Mucosa of descending colon (tissue), 3 donors: ENCODE measurements at regions not wholly inside any gene's neighbourhood (a gene's known extent, or its start where the extent isn't known, plus 50 kb on each side); places are given as distances from the start of the nearest gene placed in this dataset.

Experiments used
- ATAC-seq: fragments of 200-7000 bp; cut with Tn5 transposase; one replicate; pipeline ENCODE4 v1.9.1; 2020; ENCODE audit warnings: mild to moderate bottlenecking, moderate library complexity
- DNase-seq, 3 donors: peaks; one replicate each; pipeline ENCODE4 v3.0.0-alpha.2; 2020
- H3K36me3 ChIP-seq: fragments of 200-600 bp; one replicate; pipeline ENCODE4 v1.8.0; 2021; ENCODE audit warnings: low read depth, mild to moderate bottlenecking
- H3K4me1 ChIP-seq: fragments of 200-600 bp; one replicate; pipeline ENCODE4 v1.8.0; 2021; ENCODE audit warnings: low read depth, mild to moderate bottlenecking
- H3K4me3 ChIP-seq: fragments of 200-600 bp; one replicate; pipeline ENCODE4 v1.8.0; 2021; ENCODE audit warnings: mild to moderate bottlenecking
- H3K9me3 ChIP-seq: fragments of 200-600 bp; one replicate; pipeline ENCODE4 v1.8.0; 2021; ENCODE audit warnings: mild to moderate bottlenecking
- intact Hi-C, 2 donors: fragments of 100-400 bp; cut with DNase I in 1 of 2; cut with micrococcal nuclease in 1 of 2; formaldehyde crosslinking; loops; one replicate each; pipeline versions ENCODE4 v1.11.0 to v1.11.1; 2022; cut with DNase I, micrococcal nuclease
- TF ChIP-seq, protein P1 (sequence below): fragments of 200-600 bp; IDR thresholded peaks from one replicate; pipeline ENCODE4 v1.8.0; 2022; ENCODE audit warnings: antibody characterized with exemption, mild to moderate bottlenecking
- donor health status: DM: no; HTN: no; CAD: no; lungs with moderate emphysema.
- donor health status: DM: no; HTN: no; CAD: no.
- donor health status: DM: no; HTN: yes; CAD: no.

DNA sequence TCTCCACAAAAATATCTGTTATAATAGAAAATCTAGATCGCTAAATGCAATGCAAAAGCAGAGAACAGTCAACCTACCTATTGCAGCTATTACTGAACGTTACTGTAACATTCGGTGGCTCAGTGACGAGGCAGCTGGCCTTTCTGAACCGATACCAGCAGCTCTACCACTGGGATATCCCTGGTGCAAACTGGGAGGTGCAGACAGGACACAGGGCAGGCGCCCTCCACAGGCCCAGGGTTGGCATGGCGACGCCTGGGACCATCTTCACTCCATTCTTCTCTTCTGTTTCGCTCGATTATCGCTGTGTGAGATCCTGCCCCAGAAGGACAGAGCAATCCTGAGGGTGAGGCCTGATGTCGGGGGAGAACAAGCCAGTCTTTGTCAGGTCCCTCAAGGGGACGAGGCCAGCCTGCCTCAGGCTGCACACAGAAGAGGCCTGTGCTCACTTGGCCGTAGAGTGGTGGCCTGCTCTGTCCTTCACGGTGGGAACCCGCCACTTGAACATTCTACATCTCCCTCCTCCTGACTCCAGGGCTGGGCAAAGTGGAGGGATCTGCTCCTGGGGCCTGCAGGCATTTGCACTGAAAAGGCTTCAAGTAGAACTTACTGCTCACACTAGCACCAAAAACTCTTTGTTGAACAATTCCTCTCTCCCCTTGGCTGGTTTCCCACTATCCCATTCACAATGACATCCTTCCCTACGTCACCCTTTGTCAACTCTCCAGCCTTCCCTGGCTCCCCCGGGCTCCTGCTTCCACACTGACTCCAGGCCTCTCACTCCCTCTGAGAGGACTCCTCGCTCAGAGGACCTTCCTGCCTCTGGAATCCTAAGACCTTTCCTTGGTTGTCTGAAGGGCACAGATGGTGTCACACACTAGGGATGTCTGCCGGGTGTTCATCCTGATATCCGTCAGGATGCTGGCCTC is 49.7 kb downstream of the CYRIA start:
- intact Hi-C loops, result loop anchor here (5.0 to 10.0 kb wide), 2 partner anchors 139 to 141 kb away; no protein-coding TSS in a partner anchor
- H3K36me3 ChIP-seq, result no peaks in the 10 kb centered on the region
- no peaks in the 10 kb centered on the region for H3K9me3 ChIP-seq
- no peaks in the 10 kb centered on the region for H3K4me1 ChIP-seq
- ATAC-seq (no peak), DNase-seq (peak in 1 of 3 donors; percentile 31)
- H3K4me3 ChIP-seq, result no peak overlapping the region
- TF ChIP-seq, protein P1, sequence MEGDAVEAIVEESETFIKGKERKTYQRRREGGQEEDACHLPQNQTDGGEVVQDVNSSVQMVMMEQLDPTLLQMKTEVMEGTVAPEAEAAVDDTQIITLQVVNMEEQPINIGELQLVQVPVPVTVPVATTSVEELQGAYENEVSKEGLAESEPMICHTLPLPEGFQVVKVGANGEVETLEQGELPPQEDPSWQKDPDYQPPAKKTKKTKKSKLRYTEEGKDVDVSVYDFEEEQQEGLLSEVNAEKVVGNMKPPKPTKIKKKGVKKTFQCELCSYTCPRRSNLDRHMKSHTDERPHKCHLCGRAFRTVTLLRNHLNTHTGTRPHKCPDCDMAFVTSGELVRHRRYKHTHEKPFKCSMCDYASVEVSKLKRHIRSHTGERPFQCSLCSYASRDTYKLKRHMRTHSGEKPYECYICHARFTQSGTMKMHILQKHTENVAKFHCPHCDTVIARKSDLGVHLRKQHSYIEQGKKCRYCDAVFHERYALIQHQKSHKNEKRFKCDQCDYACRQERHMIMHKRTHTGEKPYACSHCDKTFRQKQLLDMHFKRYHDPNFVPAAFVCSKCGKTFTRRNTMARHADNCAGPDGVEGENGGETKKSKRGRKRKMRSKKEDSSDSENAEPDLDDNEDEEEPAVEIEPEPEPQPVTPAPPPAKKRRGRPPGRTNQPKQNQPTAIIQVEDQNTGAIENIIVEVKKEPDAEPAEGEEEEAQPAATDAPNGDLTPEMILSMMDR, result no peak

DNA sequence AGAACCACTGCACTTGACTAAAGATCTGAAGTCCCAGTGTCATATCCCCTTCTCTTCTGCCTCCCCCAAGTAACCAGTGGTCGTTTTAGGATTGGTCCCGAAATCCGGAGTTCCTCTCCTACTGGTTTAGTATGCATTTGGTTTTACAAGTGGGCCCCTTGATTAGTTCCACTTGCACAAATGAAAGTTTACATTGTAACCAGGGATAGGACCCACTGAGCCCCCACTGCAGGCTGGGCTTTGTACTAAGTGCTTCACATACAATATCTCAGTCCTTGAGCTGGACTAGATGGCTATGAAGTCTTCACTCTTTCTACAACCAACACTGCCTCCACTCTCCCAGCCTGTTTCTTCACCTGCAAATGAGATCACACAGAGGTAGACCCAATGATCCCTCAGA is 50.4 kb downstream of the CYRIA start:
- no peak for ATAC-seq
- no peaks in the 10 kb centered on the region for H3K36me3 ChIP-seq
- no peaks in the 10 kb centered on the region for H3K4me1 ChIP-seq
- intact Hi-C loops, result loop anchor here (5.0 to 10.0 kb wide), 2 partner anchors 140 to 142 kb away; no protein-coding TSS in a partner anchor
- H3K9me3 ChIP-seq, result no peaks in the 10 kb centered on the region
- TF ChIP-seq, protein P1, result no peak
- no peak for DNase-seq
- no peak overlapping the region for H3K4me3 ChIP-seq

DNA sequence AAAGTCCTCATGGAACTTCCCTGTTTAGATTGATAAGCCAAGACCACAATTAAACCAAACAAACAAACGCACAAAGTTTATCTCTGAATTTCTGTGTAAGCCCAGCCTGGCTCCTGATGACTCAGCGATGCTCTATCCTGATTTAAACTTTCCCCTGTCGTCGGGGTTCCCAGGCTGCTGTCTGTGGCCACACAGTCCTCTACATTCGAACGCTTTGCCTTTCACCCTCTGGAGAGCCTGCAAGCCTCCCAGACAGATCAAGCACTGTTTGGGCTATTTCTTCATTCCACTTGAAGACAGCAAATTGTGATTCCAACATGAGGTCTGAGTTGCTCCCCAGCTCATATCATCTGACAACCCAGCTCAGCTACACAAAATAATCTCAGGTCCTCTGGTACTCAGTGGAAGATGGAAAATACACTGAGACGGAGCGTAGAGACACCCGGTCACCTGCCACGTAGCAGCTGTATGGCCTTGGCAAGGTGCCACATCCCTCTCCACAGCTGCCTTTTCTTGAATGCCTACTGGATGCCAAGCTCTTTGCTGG is 51.2 kb downstream of the CYRIA start:
- TF ChIP-seq, protein P1, result no peak
- Histone ChIP-seq H3K36me3 (no peaks in the 10 kb centered on the region), H3K4me3 (no peak overlapping the region), H3K9me3 (no peaks in the 10 kb centered on the region), H3K4me1 (no peaks in the 10 kb centered on the region)
- intact Hi-C loops, result loop anchor here in 1 of 2 donors (10.0 kb wide), 1 partner anchor 140 kb away; no protein-coding TSS in a partner anchor
- ATAC-seq, result peak; percentile 51
- no peak for DNase-seq

DNA sequence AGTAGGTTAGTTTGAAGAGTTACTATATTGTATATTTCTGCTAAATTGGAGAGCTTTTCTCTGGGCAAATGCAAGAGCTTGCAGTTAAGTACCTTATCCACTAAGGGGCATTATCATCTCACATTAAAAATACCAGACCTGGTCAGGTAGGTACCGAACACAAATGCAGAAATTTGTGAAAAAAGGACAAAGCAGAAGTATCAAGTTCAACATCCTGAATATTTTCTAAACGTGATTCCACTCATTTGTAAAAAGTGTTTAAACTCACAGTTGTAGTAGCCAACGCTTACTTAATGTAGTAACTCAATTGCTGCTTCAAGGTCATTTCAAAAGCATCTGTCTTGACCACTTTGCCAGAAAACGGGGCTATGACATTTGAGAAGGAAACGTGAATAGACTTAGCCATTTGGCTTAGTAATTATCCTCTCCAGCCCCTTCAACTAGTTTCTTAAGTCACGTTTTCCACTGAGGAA is 52.1 kb downstream of the CYRIA start:
- DNase-seq (no peak), ATAC-seq (no peak)
- Histone ChIP-seq H3K4me1 (no peaks in the 10 kb centered on the region), H3K36me3 (no peaks in the 10 kb centered on the region), H3K4me3 (no peak overlapping the region), H3K9me3 (no peaks in the 10 kb centered on the region)
- intact Hi-C loops, result loop anchor here in 1 of 2 donors (10.0 kb wide), 1 partner anchor 141 kb away; no protein-coding TSS in a partner anchor
- TF ChIP-seq, protein P1, result no peak

DNA sequence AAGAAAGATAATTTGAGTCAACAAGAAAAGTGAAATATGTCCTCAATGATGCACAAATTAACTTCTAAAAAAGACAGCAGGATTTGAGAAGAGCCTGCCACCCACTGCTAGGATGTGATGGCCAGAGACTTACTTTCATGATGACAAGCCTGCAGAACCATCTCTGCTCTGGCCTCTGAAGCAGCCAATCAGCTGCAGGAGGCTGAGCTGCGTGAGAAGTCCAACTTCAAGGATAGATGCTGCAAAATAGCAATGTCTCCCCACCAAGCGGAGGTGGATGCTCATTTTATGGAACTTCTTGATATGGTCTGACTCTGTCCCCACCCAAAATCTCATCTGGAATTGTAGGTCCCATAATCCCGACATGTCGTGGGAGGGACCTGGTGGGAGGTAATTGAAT is 53.1 kb downstream of the CYRIA start:
- intact Hi-C loops, result loop anchor here in 1 of 2 donors (10.0 kb wide), 1 partner anchor 142 kb away; no protein-coding TSS in a partner anchor
- no peak for ATAC-seq
- H3K4me3 ChIP-seq, result no peak overlapping the region
- H3K36me3 ChIP-seq, result no peaks in the 10 kb centered on the region
- TF ChIP-seq, protein P1, result no peak
- no peak for DNase-seq
- H3K9me3 ChIP-seq, result no peaks in the 10 kb centered on the region
- H3K4me1 ChIP-seq, result no peaks in the 10 kb centered on the region
